NCI-H345 (cell line): ENCODE measurements at regions not wholly inside any gene's neighbourhood (a gene's known extent, or its start where the extent isn't known, plus 50 kb on each side); places are given as distances from the start of the nearest gene placed in this dataset.
"Not testable (repeated sequence)": the region's sequence is repeated elsewhere in the genome, so short reads cannot be mapped to it uniquely, and the experiment has no call there.

Source experiments
- DNase-seq: peaks from one replicate; lab custom pipeline; 2025; lab: John Stamatoyannopoulos, UW

DNA sequence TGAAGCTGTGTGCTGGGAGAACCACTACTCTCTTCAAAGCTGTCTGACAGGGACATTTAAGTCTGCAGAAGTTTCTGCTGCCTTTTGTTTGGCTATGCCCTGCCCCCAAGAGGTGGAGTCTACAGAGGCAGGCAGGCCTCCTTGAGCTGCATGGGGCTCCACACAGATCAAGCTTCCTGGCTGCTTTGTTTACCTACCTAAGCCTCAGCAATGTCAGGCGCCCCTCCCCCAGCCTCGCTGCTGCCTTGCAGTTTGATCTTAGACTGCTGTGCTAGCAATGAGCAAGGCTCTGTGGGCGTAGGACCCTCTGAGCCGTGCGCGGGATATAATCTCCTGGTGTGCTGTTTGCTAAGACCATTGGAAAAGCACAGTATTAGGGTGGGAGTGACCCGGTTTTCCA is 103.3 kb upstream of the SALL1 start:
- DNase-seq = not testable (repeated sequence)

GRCh38 chr16:51248217-51248616 is 97.1 kb upstream of the SALL1 start:
- DNase-seq = no peak

- no peak for DNase-seq
Measured at GRCh38 chr16:51245658-51245995, 94.6 kb upstream of the SALL1 start.

DNA sequence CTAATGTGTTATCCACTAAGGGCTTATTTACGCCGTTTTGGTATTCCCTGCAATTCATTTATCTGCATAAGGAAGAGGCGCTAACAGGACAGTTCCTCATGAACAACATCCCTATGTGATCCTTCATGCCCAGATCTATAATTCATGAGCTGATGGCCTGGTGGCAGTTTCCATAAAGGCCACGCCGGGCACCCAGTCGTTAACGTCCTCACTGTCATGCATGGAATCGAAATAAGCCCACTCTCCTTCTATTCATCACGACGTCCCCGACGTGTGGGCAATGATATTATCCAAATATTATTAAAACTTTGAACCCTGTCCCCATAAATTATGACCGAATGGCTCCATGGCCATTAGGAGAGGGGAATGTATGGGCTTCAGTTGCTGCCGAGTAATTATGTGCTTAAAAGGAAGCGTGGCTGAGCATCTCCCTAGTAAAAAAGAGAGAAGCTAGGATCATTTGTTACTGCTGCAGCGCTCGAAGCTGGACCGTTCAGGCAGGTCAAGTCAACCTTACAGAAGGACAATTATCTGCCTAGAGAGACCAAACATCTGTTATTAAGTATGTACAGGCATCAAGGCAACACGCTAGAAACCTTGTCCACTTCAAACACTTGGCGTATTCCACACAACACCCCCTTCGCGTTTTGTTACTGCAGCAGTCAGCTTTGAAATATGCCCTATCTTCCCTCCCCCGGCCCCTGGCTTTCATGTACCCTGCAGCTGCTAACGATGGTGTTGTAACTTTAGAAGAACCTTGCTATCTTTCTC is 94.0 kb upstream of the SALL1 start:
- no peak for DNase-seq

GRCh38 chr16:51243936-51244436 is 92.9 kb upstream of the SALL1 start:
- no peak for DNase-seq

DNA sequence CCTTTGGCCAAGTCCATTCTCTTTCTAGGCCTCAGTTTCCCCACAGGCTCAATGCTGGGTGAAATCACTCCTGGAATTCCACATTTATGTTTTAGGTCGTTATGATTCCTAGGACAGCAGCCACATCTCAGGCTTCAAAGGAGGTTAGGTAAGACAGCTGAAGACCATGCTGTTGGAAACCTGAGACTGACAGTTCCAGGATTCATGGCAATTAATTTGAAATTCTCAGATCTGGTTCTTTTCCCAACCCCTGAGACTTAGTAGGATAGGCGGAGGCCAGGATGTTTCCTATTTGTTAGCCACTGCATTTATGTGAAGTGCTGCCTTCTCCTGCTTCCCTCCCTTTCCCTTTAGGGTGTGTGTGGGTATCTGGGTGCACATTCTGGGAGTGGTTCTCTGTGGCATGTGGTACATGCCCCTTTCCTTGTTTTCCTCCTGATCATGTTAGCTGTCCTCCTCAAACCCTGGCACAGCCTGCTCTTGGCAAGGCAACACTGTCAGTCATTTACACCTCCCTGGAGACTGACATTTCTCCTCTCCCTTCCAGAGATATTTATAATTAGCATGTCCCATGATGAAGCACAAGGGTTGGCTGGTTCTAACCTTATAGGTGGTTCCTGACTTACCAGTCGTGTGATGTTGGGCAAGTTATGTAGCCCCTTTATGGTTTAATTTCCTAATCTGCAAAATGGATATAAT is 91.4 kb upstream of the SALL1 start:
- DNase-seq = no peak

DNA sequence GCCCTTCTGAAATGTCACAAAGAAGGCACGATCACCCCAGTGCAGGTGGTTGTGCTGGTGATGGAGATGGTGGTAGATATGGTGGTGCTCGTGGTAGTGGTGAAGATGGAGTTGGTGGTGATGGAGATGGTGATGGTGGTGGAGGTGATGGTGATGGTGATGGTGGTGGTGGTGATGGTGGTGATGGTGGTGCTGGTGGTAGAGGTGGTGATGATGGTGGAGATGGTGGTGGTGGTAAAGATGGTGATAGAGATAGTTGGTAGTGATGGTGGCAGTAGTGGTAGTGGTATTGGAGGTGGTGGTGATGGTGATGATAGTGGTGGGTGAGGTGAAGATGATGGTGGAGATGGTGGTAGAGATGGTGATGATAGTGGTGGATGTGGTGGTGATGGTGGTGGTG is 88.1 kb upstream of the SALL1 start:
- no peak for DNase-seq

GRCh38 chr16:51237861-51238378 is 86.8 kb upstream of the SALL1 start:
- DNase-seq = peak; percentile 24

- DNase-seq = no peak
Measured at GRCh38 chr16:51237207-51237606, 86.1 kb upstream of the SALL1 start.

DNA sequence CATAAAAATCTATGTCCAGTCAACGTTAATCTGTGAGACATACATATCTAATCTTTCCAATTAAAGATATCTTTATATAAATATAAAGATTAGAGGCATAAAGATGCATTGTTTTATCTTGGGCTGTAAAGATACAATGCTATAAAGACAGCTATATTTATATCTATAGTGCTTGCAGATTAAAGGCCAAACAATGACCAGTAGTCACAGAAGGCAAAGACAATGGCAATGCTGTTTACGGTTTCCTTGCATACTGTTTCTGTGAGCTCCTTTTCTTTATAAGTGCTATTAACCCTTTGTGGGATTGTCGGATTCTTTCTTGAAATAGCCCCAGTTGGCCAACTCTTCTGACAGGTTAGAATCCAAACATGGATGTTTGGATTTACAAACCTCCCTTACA is 85.5 kb upstream of the SALL1 start:
- DNase-seq = no peak

DNA sequence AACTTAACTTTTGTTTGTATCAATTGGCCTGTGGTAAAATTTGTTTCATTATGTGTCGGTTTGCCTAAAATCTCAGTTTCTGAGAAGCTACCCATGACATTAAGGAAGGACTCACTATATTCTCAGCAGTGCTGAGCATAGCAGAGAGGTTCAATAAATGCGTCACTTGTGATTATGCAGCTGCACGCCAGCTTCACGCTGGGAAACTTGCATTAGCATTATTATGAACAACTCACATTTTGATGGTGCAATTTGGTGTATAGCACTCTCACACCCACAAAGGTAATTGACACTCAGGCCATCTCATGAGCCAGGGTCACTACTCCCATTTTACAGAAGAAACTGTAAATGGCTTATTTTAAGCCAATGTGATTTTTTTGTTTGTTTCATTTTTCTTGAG is 80.6 kb upstream of the SALL1 start:
- no peak for DNase-seq

DNA sequence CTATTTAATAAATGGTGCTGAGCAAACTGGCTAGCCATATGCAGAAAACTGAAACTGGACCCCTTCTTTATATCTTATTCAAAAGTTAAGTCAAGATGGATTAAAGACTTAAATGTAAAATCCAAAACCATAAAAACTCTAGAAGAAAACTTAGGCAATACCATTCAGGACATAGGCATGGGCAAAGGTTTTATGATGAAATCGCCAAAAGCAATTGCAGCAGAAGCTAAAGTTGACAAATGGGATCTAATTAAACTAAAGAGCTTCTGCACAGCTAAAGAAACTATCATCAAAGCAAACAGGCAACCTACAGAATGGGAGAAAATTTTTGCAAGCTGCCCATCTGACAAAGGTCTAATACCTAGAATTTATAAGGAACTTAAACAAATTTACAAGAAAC is 79.0 kb upstream of the SALL1 start:
- not testable (repeated sequence) for DNase-seq

- no peak for DNase-seq
Measured at GRCh38 chr16:51228097-51228659, 77.1 kb upstream of the SALL1 start.

DNA sequence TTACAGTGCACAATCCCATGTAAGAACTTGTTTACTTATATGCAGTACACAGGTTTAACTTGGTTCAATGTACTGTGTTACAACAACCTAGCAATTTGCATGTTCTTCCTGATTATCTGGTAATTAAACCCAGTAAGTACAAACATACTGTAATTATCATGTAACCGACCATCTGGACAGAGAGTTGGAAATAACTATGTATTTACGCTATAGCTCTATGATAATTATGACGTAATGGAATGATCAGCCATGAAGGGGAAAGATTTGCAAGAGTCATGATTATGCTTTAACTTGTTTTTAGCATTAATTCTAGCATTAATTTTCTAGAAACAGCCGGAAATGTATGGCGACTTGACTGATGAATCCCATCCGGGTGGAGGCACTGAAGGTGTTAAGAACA is 74.8 kb upstream of the SALL1 start:
- peak; percentile 26 for DNase-seq

DNA sequence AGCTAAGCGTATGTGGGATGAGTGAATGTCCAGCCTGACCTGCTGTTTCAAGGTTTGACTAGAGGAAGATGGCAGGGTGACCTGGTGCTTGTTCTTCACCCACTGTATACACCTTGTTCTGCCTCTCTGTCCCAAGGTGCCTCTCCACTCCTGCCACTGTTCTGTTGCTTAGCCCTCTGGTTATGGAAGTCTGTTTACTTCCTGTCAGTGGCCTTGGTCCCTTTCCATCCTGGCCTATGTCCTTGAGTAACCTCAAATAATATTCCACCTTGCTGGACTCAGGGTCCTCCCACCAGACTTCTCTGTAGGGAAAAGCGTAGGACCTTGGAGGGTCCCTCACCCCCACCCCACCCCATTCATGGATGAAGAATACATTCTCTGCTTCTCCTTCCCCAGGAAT is 73.2 kb upstream of the SALL1 start:
- DNase-seq = no peak

DNA sequence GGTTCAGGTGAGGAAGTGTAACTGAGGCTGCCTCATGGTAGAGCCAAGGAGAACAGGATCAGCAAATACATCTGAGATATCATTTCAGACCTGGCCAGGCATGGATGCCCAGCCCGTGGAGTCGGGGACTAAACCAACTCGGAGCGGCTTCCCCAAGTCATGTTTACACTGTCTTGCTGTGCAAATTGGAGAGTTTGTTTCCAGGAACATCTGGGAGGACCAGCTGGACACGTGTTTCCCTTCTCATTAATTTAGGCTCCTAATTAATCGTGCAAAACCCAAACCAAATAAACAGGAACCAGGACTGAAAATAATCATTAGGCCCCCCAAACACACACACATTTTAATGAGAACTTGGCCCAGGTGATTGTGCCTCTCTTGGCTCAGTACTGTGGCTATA is 70.9 kb upstream of the SALL1 start:
- DNase-seq = no peak

DNA sequence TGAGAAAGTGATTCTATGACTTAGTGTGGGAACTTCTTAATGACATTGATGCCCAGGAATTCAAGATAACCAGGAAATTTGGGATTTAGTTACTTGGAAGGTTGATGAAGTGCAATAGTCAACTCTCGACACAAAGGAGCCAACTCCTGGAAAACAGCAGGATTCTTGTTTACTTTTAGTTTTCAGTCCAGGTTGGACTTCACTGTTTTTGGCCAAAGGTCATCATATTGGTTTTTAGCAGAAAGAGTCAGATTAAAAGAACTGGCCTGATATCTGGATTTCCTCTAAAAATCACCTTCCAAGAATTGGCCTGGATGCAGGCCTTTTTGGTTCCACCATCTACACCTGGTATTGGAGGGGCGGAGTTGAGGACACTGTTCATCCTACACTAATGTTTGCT is 60.1 kb upstream of the SALL1 start:
- DNase-seq = no peak

DNA sequence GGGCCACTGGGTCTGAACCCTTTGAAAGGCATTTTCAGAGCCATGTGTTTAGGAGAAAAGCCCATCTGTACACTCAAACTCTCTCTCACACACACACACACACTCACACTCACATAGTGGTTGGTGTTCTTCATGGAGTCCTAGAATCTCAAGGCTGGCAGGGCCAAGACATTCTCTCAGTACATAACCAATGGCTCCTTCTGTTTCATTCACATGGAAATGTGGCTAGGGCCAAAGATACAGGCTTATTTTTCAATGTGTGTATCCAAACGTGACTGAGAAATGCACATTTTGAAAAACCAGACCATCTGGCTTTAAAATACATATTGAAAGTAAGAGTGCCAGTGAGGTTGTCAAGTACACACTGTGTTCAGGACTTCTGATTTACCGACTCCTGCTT is 59.0 kb upstream of the SALL1 start:
- DNase-seq = no peak

- DNase-seq = no peak
Measured at GRCh38 chr16:51201604-51202003, 50.5 kb upstream of the SALL1 start.
